ENCODE measurements at regions not wholly inside any gene's neighbourhood (a gene's known extent, or its start where the extent isn't known, plus 50 kb on each side); places are given as distances from the start of the nearest gene placed in this dataset.

DNA sequence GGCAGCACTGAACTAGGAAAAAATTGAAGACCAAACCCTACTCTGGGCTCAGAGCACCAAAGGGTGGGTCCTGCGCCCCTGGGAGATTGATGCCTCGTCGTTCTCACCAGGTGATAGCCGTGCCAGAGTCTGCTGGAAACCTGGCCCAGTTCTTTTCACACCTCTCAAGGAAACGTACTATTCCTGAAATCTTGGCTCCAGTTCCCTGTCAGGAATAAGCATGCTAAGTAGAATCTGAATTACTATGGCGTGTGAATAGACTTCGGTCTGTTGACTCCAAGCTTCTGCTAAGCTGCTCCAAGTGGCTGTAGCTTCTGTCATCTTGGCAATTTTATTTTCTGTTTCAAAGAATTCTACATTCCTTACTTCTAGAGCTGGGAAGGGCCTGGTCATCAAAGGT lies 75.4 kb downstream of the MARCHF4 start:
- Mint-ChIP-seq H3K9me3 (ENCODE audit: low read depth) (no peaks in the 10 kb centered on the region), H3K27ac (no peak overlapping the region), H3K27me3 (peaks cover 3% of the 10 kb centered on the region), H3K36me3 (ENCODE audit: insufficient read depth) (no peaks in the 10 kb centered on the region), H3K4me3 (ENCODE audit: low read depth) (no peak overlapping the region), H3K4me1 (ENCODE audit: low read depth) (no peaks in the 10 kb centered on the region)
- DNase-seq (ENCODE audit: low spot score, unreplicated experiment) = no peak
- TF ChIP-seq, protein P1, sequence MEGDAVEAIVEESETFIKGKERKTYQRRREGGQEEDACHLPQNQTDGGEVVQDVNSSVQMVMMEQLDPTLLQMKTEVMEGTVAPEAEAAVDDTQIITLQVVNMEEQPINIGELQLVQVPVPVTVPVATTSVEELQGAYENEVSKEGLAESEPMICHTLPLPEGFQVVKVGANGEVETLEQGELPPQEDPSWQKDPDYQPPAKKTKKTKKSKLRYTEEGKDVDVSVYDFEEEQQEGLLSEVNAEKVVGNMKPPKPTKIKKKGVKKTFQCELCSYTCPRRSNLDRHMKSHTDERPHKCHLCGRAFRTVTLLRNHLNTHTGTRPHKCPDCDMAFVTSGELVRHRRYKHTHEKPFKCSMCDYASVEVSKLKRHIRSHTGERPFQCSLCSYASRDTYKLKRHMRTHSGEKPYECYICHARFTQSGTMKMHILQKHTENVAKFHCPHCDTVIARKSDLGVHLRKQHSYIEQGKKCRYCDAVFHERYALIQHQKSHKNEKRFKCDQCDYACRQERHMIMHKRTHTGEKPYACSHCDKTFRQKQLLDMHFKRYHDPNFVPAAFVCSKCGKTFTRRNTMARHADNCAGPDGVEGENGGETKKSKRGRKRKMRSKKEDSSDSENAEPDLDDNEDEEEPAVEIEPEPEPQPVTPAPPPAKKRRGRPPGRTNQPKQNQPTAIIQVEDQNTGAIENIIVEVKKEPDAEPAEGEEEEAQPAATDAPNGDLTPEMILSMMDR (IDR thresholded peaks at IDR 0.05; ENCODE audit: unreplicated experiment) = no peak

DNA sequence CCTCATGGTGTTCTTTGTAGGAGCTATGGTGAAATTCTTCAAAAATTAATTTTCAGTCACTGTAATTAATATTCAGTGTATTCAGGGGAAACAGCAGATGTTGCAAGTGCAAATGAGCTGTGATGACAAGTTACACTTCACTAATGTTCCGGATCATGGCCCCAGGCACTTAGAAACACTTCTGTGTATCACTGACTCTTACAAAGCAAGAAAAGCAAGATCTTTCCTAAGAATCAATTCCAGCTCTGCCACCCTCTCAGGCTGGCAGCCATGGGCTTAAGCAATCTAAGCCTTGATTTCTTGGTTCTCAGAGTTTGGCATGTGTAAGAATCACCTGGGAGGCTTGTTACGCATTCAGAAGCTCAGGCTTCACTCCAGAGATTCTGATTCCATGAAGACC lies 78.0 kb downstream of the MARCHF4 start:
- Mint-ChIP-seq H3K9me3 (ENCODE audit: low read depth) (no peaks in the 10 kb centered on the region), H3K36me3 (ENCODE audit: insufficient read depth) (no peaks in the 10 kb centered on the region), H3K4me3 (ENCODE audit: low read depth) (no peak overlapping the region), H3K27me3 (no peaks in the 10 kb centered on the region), H3K4me1 (ENCODE audit: low read depth) (no peaks in the 10 kb centered on the region), H3K27ac (no peak overlapping the region)
- DNase-seq (ENCODE audit: low spot score, unreplicated experiment) = no peak
- TF ChIP-seq, protein P1 (IDR thresholded peaks at IDR 0.05; ENCODE audit: unreplicated experiment) = no peak

DNA sequence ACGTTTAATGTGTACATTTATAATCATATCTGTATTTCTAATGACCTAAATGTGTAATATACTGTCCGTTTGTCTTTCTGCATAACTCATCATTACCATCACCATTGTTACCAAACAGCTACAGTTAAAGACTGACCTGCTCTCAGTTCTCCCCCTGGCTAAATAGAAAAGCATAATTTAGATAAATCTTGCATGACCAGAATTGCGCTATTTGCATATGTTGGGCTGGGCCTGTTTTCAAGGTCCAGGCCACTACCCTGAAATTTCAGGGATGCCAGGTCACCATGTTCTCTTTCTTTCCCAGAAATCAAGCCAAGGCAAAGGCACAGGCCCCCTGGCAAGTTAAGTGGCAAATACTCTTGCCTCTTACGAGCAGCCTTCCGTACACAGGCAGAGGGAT lies 78.4 kb downstream of the MARCHF4 start:
- DNase-seq (ENCODE audit: low spot score, unreplicated experiment) = no peak
- Mint-ChIP-seq H3K4me1 (ENCODE audit: low read depth) (no peaks in the 10 kb centered on the region), H3K9me3 (ENCODE audit: low read depth) (no peaks in the 10 kb centered on the region), H3K27ac (no peak overlapping the region), H3K36me3 (ENCODE audit: insufficient read depth) (no peaks in the 10 kb centered on the region), H3K27me3 (no peaks in the 10 kb centered on the region), H3K4me3 (ENCODE audit: low read depth) (no peak overlapping the region)
- TF ChIP-seq, protein P1 (IDR thresholded peaks at IDR 0.05; ENCODE audit: unreplicated experiment) = no peak

DNA sequence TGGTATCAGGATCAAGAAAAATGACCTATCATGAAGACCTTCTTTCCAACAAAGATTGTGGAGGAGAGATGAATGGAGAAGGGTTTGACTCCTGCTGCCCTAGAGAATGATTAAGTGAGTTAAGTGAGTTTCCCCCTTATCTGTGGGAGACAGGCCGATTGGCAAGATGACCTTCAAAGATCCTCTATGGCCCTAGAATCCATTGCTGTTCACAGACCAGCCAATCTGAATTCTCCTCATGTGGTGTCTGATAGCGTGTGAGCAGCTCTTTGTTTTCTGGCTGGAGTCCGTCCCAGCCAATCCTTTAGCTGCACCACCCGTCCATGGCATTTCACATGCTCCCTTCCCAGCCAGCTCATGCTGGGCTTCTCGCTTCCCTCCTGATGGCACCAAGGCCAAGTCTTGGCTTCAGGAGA lies 79.4 kb downstream of the MARCHF4 start:
- Mint-ChIP-seq H3K27ac (no peak overlapping the region), H3K4me1 (ENCODE audit: low read depth) (peaks cover 4% of the 10 kb centered on the region), H3K27me3 (no peaks in the 10 kb centered on the region), H3K36me3 (ENCODE audit: insufficient read depth) (no peaks in the 10 kb centered on the region), H3K4me3 (ENCODE audit: low read depth) (no peak overlapping the region), H3K9me3 (ENCODE audit: low read depth) (no peaks in the 10 kb centered on the region)
- DNase-seq (ENCODE audit: low spot score, unreplicated experiment) = no peak
- TF ChIP-seq, protein P1 (IDR thresholded peaks at IDR 0.05; ENCODE audit: unreplicated experiment) = no peak

DNA sequence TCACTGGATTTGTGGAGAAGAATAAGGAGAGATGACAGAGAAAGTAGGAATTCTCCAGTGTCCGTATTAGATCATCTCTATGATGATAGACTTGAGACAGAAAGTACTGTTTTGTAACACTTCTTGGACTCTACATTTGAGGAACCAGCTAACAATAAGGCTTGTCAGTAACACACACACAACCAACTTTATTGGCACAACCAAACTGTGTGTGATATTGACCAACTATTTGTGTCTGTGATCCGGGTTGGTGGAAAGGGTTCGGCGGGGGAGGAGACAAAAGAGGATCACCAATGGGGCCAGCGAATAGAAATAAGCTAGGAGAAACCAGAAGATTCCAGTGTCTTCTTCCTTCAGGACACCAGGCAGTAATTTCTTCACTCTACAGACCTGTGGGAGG lies 79.8 kb downstream of the MARCHF4 start:
- Mint-ChIP-seq H3K4me3 (ENCODE audit: low read depth) (no peak overlapping the region), H3K9me3 (ENCODE audit: low read depth) (no peaks in the 10 kb centered on the region), H3K36me3 (ENCODE audit: insufficient read depth) (no peaks in the 10 kb centered on the region), H3K4me1 (ENCODE audit: low read depth) (peaks cover 4% of the 10 kb centered on the region), H3K27me3 (no peaks in the 10 kb centered on the region), H3K27ac (no peak overlapping the region)
- TF ChIP-seq, protein P1 (IDR thresholded peaks at IDR 0.05; ENCODE audit: unreplicated experiment) = no peak
- DNase-seq (ENCODE audit: low spot score, unreplicated experiment) = no peak

All from progenitor cell of endocrine pancreas (in vitro differentiated cells).